OCI-LY7 (cell line): ENCODE measurements at regions not wholly inside any gene's neighbourhood (a gene's known extent, or its start where the extent isn't known, plus 50 kb on each side); places are given as distances from the start of the nearest gene placed in this dataset.

Experiments used
- EZH2phosphoT487 ChIP-seq: fragments of 200-600 bp; sonication (generic); IDR thresholded peaks from 2 replicates; pipeline ENCODE4 v1.6.1; 2018; ENCODE audit warnings: low read depth, borderline replicate concordance, mild to moderate bottlenecking, mixed run types, antibody characterized with exemption, low read length, moderate library complexity, mixed read lengths
- TF ChIP-seq, protein P1 (sequence below): fragments of 200-600 bp; sonication (generic); conservative IDR thresholded peaks from 2 replicates; pipeline ENCODE4 v1.5.1; 2014; ENCODE audit warnings: mild to moderate bottlenecking, antibody characterized with exemption, low read length, moderate library complexity, mixed read lengths

GRCh38 chr7:53877688-53878087, 664.5 kb upstream of the VSTM2A start:
- TF ChIP-seq, protein P1, sequence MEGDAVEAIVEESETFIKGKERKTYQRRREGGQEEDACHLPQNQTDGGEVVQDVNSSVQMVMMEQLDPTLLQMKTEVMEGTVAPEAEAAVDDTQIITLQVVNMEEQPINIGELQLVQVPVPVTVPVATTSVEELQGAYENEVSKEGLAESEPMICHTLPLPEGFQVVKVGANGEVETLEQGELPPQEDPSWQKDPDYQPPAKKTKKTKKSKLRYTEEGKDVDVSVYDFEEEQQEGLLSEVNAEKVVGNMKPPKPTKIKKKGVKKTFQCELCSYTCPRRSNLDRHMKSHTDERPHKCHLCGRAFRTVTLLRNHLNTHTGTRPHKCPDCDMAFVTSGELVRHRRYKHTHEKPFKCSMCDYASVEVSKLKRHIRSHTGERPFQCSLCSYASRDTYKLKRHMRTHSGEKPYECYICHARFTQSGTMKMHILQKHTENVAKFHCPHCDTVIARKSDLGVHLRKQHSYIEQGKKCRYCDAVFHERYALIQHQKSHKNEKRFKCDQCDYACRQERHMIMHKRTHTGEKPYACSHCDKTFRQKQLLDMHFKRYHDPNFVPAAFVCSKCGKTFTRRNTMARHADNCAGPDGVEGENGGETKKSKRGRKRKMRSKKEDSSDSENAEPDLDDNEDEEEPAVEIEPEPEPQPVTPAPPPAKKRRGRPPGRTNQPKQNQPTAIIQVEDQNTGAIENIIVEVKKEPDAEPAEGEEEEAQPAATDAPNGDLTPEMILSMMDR, result no peak
- TF ChIP-seq EZH2phosphoT487, result no peak
